ENCODE measurements at regions not wholly inside any gene's neighbourhood (a gene's known extent, or its start where the extent isn't known, plus 50 kb on each side); places are given as distances from the start of the nearest gene placed in this dataset.

DNA sequence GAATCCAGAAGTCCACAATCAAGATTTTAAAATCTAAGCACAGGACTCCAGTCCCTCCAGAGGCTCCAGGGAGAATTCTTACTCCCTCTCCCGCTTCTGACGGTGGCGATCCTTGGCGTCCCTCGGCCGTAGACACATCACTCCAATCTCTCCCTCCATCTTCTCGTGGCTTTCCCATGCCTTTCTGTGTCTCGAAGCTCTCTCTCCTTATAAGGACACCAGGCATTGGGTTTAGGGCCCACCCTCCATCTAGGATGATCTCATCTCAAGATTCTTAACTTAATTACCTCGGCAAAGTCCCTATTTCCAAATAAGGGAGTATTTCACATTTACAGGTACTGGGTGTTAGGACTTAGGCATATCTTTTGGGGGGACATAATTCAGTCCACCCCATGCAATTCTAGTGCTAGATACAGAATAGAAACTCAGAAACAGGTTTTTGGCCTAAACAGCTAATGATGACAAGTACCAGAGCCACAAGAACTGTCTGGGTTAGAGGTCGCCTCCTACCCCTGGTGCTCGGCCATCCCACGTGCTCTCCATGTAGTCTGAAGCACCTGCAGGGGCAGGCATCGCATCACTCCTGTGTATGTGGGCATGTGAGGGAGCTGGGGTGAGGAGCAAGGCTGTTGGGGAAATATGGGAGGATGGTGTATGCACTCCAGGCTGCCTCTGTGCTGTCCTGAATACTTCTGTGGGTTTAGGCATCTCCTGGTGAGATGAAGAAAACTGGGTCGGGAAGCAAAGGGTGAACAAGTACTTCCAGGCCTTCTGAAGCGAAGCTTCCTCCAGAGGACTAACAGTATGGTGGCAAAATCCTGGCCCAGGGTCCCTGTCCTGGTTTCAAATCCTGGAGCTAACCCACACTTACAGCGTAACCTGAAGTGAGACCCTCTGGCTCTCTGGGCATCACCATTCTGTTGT lies 298.3 kb upstream of the ZMIZ1 start:
- Histone ChIP-seq H3K9me2 (ENCODE audit: insufficient read depth) (no peaks in the 10 kb centered on the region), H3K79me2 (ENCODE audit: low read depth) (no peaks in the 10 kb centered on the region), H3K4me2 (no peak overlapping the region), H3K27me3 (ENCODE audit: insufficient read depth, low read depth) (no peaks in the 10 kb centered on the region), H3K4me1 (replicated peaks; ENCODE audit: insufficient read depth) (no peaks in the 10 kb centered on the region), H2AFZ (no peak overlapping the region), H3K4me3 (no peak overlapping the region), H3K27ac (no peak overlapping the region), H3K36me3 (ENCODE audit: low read depth) (no peaks in the 10 kb centered on the region), H3F3A (ENCODE audit: insufficient read depth, low read depth) (no peaks in the 10 kb centered on the region), H4K20me1 (ENCODE audit: insufficient read depth) (no peaks in the 10 kb centered on the region), H3K9me3 (ENCODE audit: insufficient read depth, low read depth) (no peaks in the 10 kb centered on the region)
- DNase-seq = no peak
- intact Hi-C loops (cut with micrococcal nuclease; ENCODE audit: unreplicated experiment) = no loop called here
- CTCF ChIA-PET = no interaction called here
- TF ChIP-seq, protein P1, sequence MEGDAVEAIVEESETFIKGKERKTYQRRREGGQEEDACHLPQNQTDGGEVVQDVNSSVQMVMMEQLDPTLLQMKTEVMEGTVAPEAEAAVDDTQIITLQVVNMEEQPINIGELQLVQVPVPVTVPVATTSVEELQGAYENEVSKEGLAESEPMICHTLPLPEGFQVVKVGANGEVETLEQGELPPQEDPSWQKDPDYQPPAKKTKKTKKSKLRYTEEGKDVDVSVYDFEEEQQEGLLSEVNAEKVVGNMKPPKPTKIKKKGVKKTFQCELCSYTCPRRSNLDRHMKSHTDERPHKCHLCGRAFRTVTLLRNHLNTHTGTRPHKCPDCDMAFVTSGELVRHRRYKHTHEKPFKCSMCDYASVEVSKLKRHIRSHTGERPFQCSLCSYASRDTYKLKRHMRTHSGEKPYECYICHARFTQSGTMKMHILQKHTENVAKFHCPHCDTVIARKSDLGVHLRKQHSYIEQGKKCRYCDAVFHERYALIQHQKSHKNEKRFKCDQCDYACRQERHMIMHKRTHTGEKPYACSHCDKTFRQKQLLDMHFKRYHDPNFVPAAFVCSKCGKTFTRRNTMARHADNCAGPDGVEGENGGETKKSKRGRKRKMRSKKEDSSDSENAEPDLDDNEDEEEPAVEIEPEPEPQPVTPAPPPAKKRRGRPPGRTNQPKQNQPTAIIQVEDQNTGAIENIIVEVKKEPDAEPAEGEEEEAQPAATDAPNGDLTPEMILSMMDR (conservative IDR thresholded peaks at IDR 0.05) = no peak
- no peak for TF ChIP-seq EZH2 (IDR thresholded peaks at IDR 0.05; ENCODE audit: low read depth)
- POLR2A ChIA-PET (ENCODE audit: unreplicated experiment) = no interaction called here
- BruUV-seq (replicated peaks) = no TSS peak

- Histone ChIP-seq H2AFZ (no peak overlapping the region), H3K79me2 (ENCODE audit: low read depth) (no peaks in the 10 kb centered on the region), H3K4me3 (no peak overlapping the region), H3K4me2 (no peak overlapping the region), H3F3A (ENCODE audit: insufficient read depth, low read depth) (no peaks in the 10 kb centered on the region), H3K27me3 (ENCODE audit: insufficient read depth, low read depth) (no peaks in the 10 kb centered on the region), H3K27ac (no peak overlapping the region), H3K9me3 (ENCODE audit: insufficient read depth, low read depth) (no peaks in the 10 kb centered on the region), H3K9me2 (ENCODE audit: insufficient read depth) (no peaks in the 10 kb centered on the region), H3K4me1 (replicated peaks; ENCODE audit: insufficient read depth) (no peaks in the 10 kb centered on the region), H4K20me1 (ENCODE audit: insufficient read depth) (no peaks in the 10 kb centered on the region), H3K36me3 (ENCODE audit: low read depth) (no peaks in the 10 kb centered on the region)
- CTCF ChIA-PET = no interaction called here
- POLR2A ChIA-PET (ENCODE audit: unreplicated experiment) = interaction anchor here (0.7 kb wide), 1 partner anchor 369 kb away, joined by 7 read pairs; no protein-coding TSS in a partner anchor
- intact Hi-C loops (cut with micrococcal nuclease; ENCODE audit: unreplicated experiment) = no loop called here
- BruUV-seq (replicated peaks) = no TSS peak
- DNase-seq = no peak
- TF ChIP-seq EZH2 (IDR thresholded peaks at IDR 0.05; ENCODE audit: low read depth) = no peak
- TF ChIP-seq, protein P1 (conservative IDR thresholded peaks at IDR 0.05) = no peak
These were observed 297.5 kb upstream of the ZMIZ1 start for GRCh38 chr10:78771260-78771659.

- no TSS peak for BruUV-seq (replicated peaks)
- Histone ChIP-seq H3K36me3 (ENCODE audit: low read depth) (no peaks in the 10 kb centered on the region), H3K9me3 (ENCODE audit: insufficient read depth, low read depth) (no peaks in the 10 kb centered on the region), H3F3A (ENCODE audit: insufficient read depth, low read depth) (no peaks in the 10 kb centered on the region), H3K4me3 (no peak overlapping the region), H3K79me2 (ENCODE audit: low read depth) (no peaks in the 10 kb centered on the region), H3K27ac (no peak overlapping the region), H3K27me3 (ENCODE audit: insufficient read depth, low read depth) (no peaks in the 10 kb centered on the region), H3K4me2 (no peak overlapping the region), H2AFZ (no peak overlapping the region), H4K20me1 (ENCODE audit: insufficient read depth) (no peaks in the 10 kb centered on the region), H3K9me2 (ENCODE audit: insufficient read depth) (no peaks in the 10 kb centered on the region), H3K4me1 (replicated peaks; ENCODE audit: insufficient read depth) (no peaks in the 10 kb centered on the region)
- ChIA-PET POLR2A (ENCODE audit: unreplicated experiment) (interaction anchor here (0.7 kb wide), 1 partner anchor 370 kb away, joined by 7 read pairs; no protein-coding TSS in a partner anchor), CTCF (no interaction called here)
- no peak for TF ChIP-seq EZH2 (IDR thresholded peaks at IDR 0.05; ENCODE audit: low read depth)
- TF ChIP-seq, protein P1 (conservative IDR thresholded peaks at IDR 0.05) = no peak
- intact Hi-C loops (cut with micrococcal nuclease; ENCODE audit: unreplicated experiment) = no loop called here
- DNase-seq = no peak
These were observed 296.8 kb upstream of the ZMIZ1 start for GRCh38 chr10:78771808-78772455.

Data from PC-9 (cell line).